Effector memory CD4-positive, alpha-beta T cell (primary cell): ENCODE measurements at regions not wholly inside any gene's neighbourhood (a gene's known extent, or its start where the extent isn't known, plus 50 kb on each side); places are given as distances from the start of the nearest gene placed in this dataset.
"Not testable (repeated sequence)": the region's sequence is repeated elsewhere in the genome, so short reads cannot be mapped to it uniquely, and the experiment has no call there.

Experiments used
- DNase-seq, 3 donors: peaks; one replicate each; pipeline ENCODE4 v3.0.0-alpha.2; 2020
- H3K27ac ChIP-seq: 2 replicates; pipeline ENCODE4 v1.7.0; 2013; ENCODE audit warnings: mild to moderate bottlenecking, low read length, moderate library complexity; ENCODE audit not compliant: insufficient read depth, poor library complexity, severe bottlenecking
- H3K27me3 ChIP-seq: replicated peaks from 2 replicates; pipeline ENCODE4 v1.7.0; 2013; ENCODE audit warnings: mild to moderate bottlenecking, low read length; ENCODE audit not compliant: insufficient read depth, control insufficient read depth, poor library complexity, severe bottlenecking
- H3K36me3 ChIP-seq: 2 replicates; pipeline ENCODE4 v1.7.0; 2013; ENCODE audit warnings: mild to moderate bottlenecking, low read length, moderate library complexity; ENCODE audit not compliant: control insufficient read depth, insufficient read depth
- H3K4me1 ChIP-seq: 2 replicates; pipeline ENCODE4 v1.7.0; 2013; ENCODE audit warnings: low read length, mild to moderate bottlenecking; ENCODE audit not compliant: control insufficient read depth, insufficient read depth, poor library complexity, severe bottlenecking
- H3K4me3 ChIP-seq: 2 replicates; pipeline ENCODE4 v1.7.0; 2013; ENCODE audit warnings: low read length, low read depth, mild to moderate bottlenecking; ENCODE audit not compliant: insufficient read depth, poor library complexity, severe bottlenecking
- H3K9me3 ChIP-seq: 2 replicates; pipeline ENCODE4 v1.7.0; 2013; ENCODE audit warnings: mild to moderate bottlenecking, low read length, moderate library complexity; ENCODE audit not compliant: control insufficient read depth

DNA sequence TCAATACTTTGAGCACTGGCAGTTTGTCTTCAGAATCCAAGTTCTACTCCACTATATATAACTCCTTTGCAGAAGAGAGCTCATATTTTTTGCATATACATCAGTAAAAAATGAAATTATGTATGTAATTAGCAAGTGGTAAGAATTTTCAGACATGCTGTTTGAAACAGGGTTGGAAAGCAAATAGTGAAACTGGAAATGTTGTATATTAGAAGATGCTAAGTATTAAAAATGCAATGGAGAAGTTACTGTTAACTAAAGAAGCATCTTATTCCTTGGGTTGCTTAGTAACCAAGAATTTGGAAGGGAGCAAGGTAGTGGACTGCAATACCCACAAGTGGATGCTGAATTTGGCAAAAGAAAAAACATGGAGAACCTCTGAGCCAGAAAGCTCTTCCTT is 88.6 kb upstream of the DLGAP1 start:
- Histone ChIP-seq H3K36me3 (no peaks in the 10 kb centered on the region), H3K27me3 (no peaks in the 10 kb centered on the region), H3K9me3 (peaks cover 4% of the 10 kb centered on the region)

DNA sequence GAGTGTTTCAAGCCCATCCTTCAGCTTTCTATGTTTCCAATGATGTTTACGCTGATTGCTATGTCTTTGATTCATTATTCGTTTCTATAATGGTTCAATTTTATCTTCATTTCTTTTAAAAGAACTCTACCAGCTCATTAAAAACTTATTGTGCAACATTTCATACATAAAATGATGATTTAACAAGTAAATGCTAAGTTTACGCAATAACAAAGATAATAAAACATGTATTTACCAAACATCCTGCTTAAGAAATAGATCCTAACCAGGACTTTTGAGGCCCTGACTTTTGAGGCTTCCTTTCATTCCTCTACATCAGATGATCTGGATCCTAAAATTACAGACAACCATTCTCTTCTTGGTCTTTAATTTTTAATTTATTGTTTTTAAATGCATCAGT is 86.5 kb upstream of the DLGAP1 start:
- Histone ChIP-seq H3K36me3 (no peaks in the 10 kb centered on the region), H3K27ac (no peak overlapping the region), H3K9me3 (peaks cover 4% of the 10 kb centered on the region), H3K4me1 (no peaks in the 10 kb centered on the region), H3K4me3 (no peak overlapping the region), H3K27me3 (no peaks in the 10 kb centered on the region)
- DNase-seq, result no peak

More for the DNA sequence above, 88.6 kb upstream of the DLGAP1 start:
- Histone ChIP-seq H3K4me3 (no peak overlapping the region), H3K4me1 (no peaks in the 10 kb centered on the region), H3K27ac (no peak overlapping the region)
- no peak for DNase-seq

DNA sequence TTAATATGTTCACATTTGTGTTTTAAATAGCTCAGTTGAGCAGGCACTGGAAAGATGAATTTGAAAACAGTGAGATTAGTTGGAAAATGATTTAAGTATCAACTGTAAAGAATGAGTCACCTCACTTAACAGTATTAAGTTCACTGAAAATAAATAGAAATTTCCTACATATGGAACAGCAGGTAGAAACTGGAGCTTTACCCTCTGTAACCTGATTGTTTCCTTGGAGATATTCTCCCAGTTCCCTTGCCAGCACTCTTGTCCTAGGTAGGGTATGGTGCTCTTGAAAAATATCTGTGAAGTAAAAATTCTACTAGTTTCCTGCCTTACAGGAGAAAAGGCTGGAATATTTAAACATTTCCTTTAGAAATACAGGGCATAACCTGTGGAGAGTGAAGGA is 81.3 kb upstream of the DLGAP1 start:
- H3K27ac ChIP-seq, result no peak overlapping the region
- H3K4me3 ChIP-seq, result no peak overlapping the region
- no peaks in the 10 kb centered on the region for H3K36me3 ChIP-seq
- no peaks in the 10 kb centered on the region for H3K27me3 ChIP-seq
- DNase-seq, result no peak
- H3K9me3 ChIP-seq, result no peaks in the 10 kb centered on the region
- H3K4me1 ChIP-seq, result no peaks in the 10 kb centered on the region

GRCh38 chr18:4528405-4528804 is 73.3 kb upstream of the DLGAP1 start:
- H3K4me1 ChIP-seq, result no peaks in the 10 kb centered on the region
- no peak for DNase-seq
- no peaks in the 10 kb centered on the region for H3K27me3 ChIP-seq
- H3K9me3 ChIP-seq, result no peaks in the 10 kb centered on the region
- no peak overlapping the region for H3K4me3 ChIP-seq
- no peak overlapping the region for H3K27ac ChIP-seq
- no peaks in the 10 kb centered on the region for H3K36me3 ChIP-seq

- not testable (repeated sequence) for H3K4me3 ChIP-seq, H3K4me1 ChIP-seq, H3K27me3 ChIP-seq, H3K9me3 ChIP-seq, DNase-seq, H3K27ac ChIP-seq, H3K36me3 ChIP-seq
Measured at GRCh38 chr18:4527826-4528225, 72.7 kb upstream of the DLGAP1 start.

DNA sequence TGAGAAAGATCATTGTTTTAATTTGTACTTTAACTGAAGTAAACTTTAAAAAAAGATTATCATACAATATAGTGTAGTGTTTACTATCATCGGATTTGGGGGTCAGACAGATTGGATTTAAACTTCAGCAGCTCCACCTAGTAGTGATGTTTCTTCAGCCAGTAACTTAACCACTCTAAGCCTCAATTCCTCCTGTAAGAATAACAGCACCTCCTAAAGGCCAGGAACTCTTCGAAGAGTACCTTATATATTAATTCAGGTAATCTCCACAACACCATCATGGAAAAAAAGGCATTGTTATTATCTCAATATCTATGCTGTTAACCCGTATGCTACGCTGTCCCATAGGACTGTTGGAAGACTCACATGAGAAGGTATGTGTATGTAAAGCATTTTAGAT is 69.0 kb upstream of the DLGAP1 start:
- DNase-seq, result no peak
- Histone ChIP-seq H3K27ac (no peak overlapping the region), H3K36me3 (no peaks in the 10 kb centered on the region), H3K27me3 (no peaks in the 10 kb centered on the region), H3K4me1 (no peaks in the 10 kb centered on the region), H3K4me3 (no peak overlapping the region), H3K9me3 (no peaks in the 10 kb centered on the region)

DNA sequence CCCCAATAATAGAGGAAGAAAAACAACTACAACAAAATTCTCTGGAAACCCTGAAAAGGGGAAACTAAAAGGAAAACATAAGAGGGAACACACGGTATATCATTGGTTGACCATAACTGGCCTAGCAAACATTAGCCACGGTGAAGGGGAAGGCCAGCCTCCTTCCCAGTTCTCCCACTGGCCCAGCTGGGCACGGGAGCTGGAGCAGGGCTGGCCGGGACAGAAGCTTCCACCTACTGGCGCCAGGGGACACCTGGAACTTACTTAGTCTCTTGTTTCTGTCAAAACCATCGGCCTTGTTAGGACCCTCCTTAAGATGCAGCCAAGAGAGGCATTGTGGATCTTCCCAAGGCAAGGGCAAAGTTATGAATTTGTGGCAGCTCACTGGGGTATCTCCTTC is 56.1 kb upstream of the DLGAP1 start:
- Histone ChIP-seq H3K27ac (no peak overlapping the region), H3K27me3 (no peaks in the 10 kb centered on the region), H3K9me3 (no peaks in the 10 kb centered on the region), H3K4me1 (no peaks in the 10 kb centered on the region), H3K36me3 (no peaks in the 10 kb centered on the region), H3K4me3 (no peak overlapping the region)
- no peak for DNase-seq

- DNase-seq, result no peak
- Histone ChIP-seq H3K36me3 (no peaks in the 10 kb centered on the region), H3K9me3 (no peaks in the 10 kb centered on the region), H3K4me1 (no peaks in the 10 kb centered on the region), H3K4me3 (no peak overlapping the region), H3K27ac (no peak overlapping the region), H3K27me3 (no peaks in the 10 kb centered on the region)
Measured at GRCh38 chr18:4510711-4511110, 55.6 kb upstream of the DLGAP1 start.

DNA sequence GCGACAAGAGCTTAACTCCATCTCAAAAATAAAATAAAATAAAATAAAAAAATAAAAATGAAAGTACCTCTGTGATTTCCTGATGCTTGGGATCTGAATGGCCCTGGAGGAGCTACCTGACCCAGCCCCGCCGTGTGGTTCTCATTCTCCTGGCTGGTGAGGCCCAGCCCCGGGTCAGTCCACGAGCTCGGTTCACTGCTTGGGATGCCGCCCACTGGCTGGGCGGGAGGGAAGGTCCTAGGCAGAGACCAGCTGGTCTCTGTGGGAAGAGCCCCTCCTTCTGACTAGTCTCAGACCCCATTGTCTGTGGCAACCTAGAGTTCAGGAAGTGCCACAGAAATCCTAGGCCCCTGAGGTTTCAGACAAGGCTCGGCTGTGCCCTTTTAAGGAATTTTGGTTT is 55.1 kb upstream of the DLGAP1 start:
- H3K9me3 ChIP-seq, result no peaks in the 10 kb centered on the region
- no peaks in the 10 kb centered on the region for H3K27me3 ChIP-seq
- no peak overlapping the region for H3K27ac ChIP-seq
- H3K4me1 ChIP-seq, result no peaks in the 10 kb centered on the region
- H3K36me3 ChIP-seq, result no peaks in the 10 kb centered on the region
- no peak for DNase-seq
- no peak overlapping the region for H3K4me3 ChIP-seq
